BLaER1 treated with 17β-estradiol and CSF1 and Interleukin-3, amounts not matched to agents 10 nM and 100 nM (cell line): ENCODE measurements at regions not wholly inside any gene's neighbourhood (a gene's known extent, or its start where the extent isn't known, plus 50 kb on each side); places are given as distances from the start of the nearest gene placed in this dataset.
"Not testable (repeated sequence)": the region's sequence is repeated elsewhere in the genome, so short reads cannot be mapped to it uniquely, and the experiment has no call there.

ENCODE experiments used
- H3K27ac ChIP-seq, 11 experiments: shearing (Covaris generic); formaldehyde crosslinking; 2 replicates each; pipeline ENCODE4 v1.8.1; 2022
- H3K27me3 ChIP-seq, 11 experiments: shearing (Covaris generic); formaldehyde crosslinking; 2 replicates each; pipeline ENCODE4 v1.8.1; 2022
- H3K36me3 ChIP-seq, 11 experiments: shearing (Covaris generic); formaldehyde crosslinking; 2 replicates each; pipeline ENCODE4 v1.8.1; 2022
- H3K4me1 ChIP-seq, 10 experiments: shearing (Covaris generic); formaldehyde crosslinking; 2 replicates each; pipeline ENCODE4 v1.8.1; 2022
- H3K4me2 ChIP-seq, 11 experiments: shearing (Covaris generic); formaldehyde crosslinking; 2 replicates each; pipeline ENCODE4 v1.8.1; 2022
- H3K4me3 ChIP-seq, 10 experiments: shearing (Covaris generic); formaldehyde crosslinking; 2 replicates each; pipeline ENCODE4 v1.8.1; 2022
- H3K9ac ChIP-seq, 11 experiments: shearing (Covaris generic); formaldehyde crosslinking; 2 replicates each; pipeline ENCODE4 v1.8.1; 2022
- H3K9me3 ChIP-seq, 11 experiments: shearing (Covaris generic); formaldehyde crosslinking; replicated peaks in 1 of 11; 2 replicates each; pipeline ENCODE4 v1.8.1; 2022
- H4K20me1 ChIP-seq, 11 experiments: shearing (Covaris generic); formaldehyde crosslinking; 2 replicates each; pipeline ENCODE4 v1.8.1; 2022
- Cebpa-rat ChIP-seq, 11 experiments: shearing (Covaris generic); IDR thresholded peaks; 2 replicates each; pipeline ENCODE4 v1.8.1; 2022

DNA sequence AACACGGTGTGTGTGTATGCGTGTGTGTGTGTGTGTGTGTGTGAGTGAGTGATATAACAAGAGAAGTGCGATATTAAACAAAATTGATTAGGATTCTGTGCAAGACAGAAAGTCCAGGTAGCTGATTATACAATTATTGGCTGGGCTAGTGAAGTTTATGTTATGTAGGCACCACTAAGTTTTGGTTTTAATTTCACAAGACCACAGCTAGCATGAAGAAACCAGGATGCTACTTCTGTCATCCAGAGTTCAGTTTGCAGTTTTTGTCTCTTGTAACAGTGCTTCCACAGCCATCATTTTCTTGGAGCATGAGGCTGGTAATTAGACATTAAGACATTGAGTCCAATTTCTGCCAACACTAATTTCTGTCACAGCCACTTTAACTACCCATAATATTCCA lies 1590.2 kb upstream of the B3GALT2 start:
- no peaks in the 10 kb centered on the region for H3K36me3 ChIP-seq
- H3K4me2 ChIP-seq: no peak overlapping the region

DNA sequence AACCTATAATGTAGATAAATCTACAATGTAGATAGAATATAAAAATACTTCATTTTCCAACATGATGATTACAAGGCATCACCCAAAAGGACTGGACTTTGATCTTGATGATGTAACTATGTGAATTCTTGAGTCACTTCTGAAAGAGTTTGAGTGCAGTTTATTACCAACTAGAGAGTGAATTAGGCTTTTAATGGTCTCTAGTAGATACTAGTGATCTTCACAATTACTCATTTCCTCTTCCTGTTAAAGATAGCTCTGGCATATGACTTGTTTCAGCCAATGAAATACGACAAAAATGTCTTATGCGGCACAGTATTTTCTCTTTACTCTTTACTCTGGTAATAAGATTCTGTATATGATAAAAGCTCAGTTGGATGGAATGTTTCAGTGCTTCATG lies 1588.1 kb upstream of the B3GALT2 start:
- no peak for TF ChIP-seq Cebpa-rat (IDR thresholded peaks at IDR 0.05)
- H3K27ac ChIP-seq: no peak overlapping the region
- peaks cover 0 to 2% (median 0%) of the 10 kb centered on the region in 11 experiments; a peak in 1 of 22 replicates for H3K9me3 ChIP-seq
- H3K4me1 ChIP-seq: no peaks in the 10 kb centered on the region
- no peak overlapping the region for H3K9ac ChIP-seq
- no peaks in the 10 kb centered on the region for H3K36me3 ChIP-seq
- no peak overlapping the region for H3K4me2 ChIP-seq
- no peaks in the 10 kb centered on the region for H3K27me3 ChIP-seq
- H4K20me1 ChIP-seq: no peaks in the 10 kb centered on the region
- no peak overlapping the region for H3K4me3 ChIP-seq

More for the DNA sequence above, 1590.2 kb upstream of the B3GALT2 start:
- H4K20me1 ChIP-seq: no peaks in the 10 kb centered on the region
- no peak for TF ChIP-seq Cebpa-rat (IDR thresholded peaks at IDR 0.05)
- no peak overlapping the region for H3K9ac ChIP-seq
- no peak overlapping the region for H3K27ac ChIP-seq
- peaks cover 0 to 7% (median 0%) of the 10 kb centered on the region in 11 experiments; a peak in 1 of 22 replicates for H3K9me3 ChIP-seq
- H3K4me1 ChIP-seq: no peaks in the 10 kb centered on the region
- no peak overlapping the region for H3K4me3 ChIP-seq
- H3K27me3 ChIP-seq: no peaks in the 10 kb centered on the region

DNA sequence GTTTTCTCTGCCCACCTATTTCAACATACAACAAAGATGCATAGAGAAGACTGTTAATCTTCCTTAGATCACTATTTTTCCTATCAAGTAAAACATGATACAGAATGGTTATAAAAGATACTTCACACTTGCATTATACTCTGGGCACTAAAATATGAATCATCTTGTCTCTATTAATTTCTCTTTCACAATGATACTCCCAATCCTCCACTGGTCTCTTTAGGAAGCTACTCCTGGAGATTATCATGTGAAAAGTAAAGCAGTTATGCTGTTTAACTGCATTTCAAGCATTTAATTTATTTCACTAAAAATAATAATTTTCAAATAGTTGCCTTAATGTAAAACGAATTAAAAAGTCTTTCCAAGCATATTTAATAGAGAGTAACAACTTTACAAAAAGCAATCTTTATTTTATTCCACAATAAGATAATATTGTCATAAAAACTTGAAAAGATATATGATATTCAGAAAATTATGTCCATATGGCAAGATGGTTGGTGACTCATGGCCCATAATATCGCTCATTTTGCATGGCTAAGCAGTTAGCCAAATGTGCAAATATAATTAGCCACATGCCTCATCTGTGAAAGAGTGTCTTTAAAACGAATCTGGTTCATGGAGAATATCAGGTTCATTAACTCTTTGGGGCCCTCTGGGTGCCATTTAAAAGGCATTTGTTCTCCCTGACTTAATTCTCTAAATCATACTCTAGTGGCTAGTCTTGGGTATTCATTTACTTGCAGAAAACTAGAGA lies 1569.0 kb upstream of the B3GALT2 start:
- TF ChIP-seq Cebpa-rat (IDR thresholded peaks at IDR 0.05): no peak
- H3K9me3 ChIP-seq: peaks cover 0 to 9% (median 0%) of the 10 kb centered on the region in 11 experiments; a peak in 4 of 22 replicates
- peaks cover 0 to 9% (median 6%) of the 10 kb centered on the region in 10 experiments; a peak in 10 of 20 replicates for H3K4me1 ChIP-seq
- H3K27ac ChIP-seq: no peak overlapping the region
- H4K20me1 ChIP-seq: no peaks in the 10 kb centered on the region
- peak overlapping the region in 1 of 11 experiments; percentile 24; a peak in 1 of 22 replicates for H3K4me2 ChIP-seq
- H3K9ac ChIP-seq: no peak overlapping the region
- no peaks in the 10 kb centered on the region for H3K36me3 ChIP-seq
- H3K4me3 ChIP-seq: no peak overlapping the region
- H3K27me3 ChIP-seq: no peaks in the 10 kb centered on the region

DNA sequence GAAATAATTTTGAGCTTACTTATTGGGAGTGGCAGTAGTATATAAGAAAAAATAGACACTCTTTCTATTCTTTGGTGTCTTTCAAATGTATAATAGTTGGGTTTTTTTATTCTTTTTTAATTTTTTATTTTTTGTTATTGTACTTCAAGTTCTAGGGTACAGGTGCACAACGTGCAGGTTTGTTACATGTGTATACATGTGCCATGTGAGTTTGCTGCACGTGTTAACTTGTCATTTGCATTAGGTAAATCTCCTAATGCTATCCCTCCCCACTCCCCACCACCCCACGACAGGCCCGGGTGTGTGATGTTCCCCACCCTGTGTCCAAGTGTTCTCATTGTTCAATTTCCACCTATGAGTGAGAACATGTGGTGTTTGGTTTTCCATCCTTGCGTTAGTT lies 1552.4 kb upstream of the B3GALT2 start:
- H3K9ac ChIP-seq, H3K4me3 ChIP-seq, H4K20me1 ChIP-seq, H3K36me3 ChIP-seq, H3K27me3 ChIP-seq, H3K4me1 ChIP-seq, H3K27ac ChIP-seq, H3K4me2 ChIP-seq, H3K9me3 ChIP-seq: not testable (repeated sequence)

DNA sequence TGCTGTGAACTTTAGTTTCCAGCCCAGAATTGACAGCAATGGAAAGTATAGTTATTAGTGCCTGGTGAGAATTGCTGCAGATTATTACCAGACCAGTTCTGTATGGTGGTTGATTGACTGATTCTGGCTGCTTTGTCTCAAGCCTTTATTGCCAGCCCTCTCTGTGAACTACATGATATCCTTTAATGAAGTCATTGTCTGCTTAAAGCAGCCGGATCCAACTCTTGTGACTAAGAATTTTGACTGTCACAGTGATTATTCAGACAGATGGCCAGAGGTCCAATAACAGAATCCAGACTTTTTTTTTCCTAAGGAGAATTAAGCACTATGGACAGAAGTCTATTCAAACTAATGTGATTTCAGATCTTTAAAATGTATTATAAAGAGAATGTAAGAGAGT lies 1548.6 kb upstream of the B3GALT2 start:
- Histone ChIP-seq H3K36me3 (no peaks in the 10 kb centered on the region), H4K20me1 (no peaks in the 10 kb centered on the region), H3K9me3 (no peaks in the 10 kb centered on the region), H3K4me2 (no peak overlapping the region), H3K27ac (no peak overlapping the region), H3K4me1 (peaks cover 0 to 2% (median 0%) of the 10 kb centered on the region in 10 experiments; a peak in 1 of 20 replicates), H3K27me3 (no peaks in the 10 kb centered on the region), H3K4me3 (no peak overlapping the region), H3K9ac (no peak overlapping the region)
- TF ChIP-seq Cebpa-rat (IDR thresholded peaks at IDR 0.05): no peak

DNA sequence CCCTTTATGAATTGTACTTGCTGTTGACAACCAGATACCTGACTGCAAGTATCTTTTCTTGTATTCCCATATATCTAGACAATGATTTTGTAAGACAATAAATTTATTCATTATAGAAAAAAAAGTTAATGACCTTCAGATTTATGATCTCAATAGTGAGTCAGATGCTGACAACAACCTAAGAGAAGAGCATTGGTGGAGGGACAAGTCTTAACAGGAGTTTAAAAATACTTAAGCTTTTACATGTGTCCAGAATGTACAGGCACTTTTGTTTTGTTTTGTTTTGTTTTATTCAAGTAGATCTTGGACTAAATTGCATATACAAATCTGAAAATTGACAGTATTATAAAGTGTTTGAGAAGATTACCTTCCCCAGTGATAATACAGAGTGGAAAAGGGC lies 1544.6 kb upstream of the B3GALT2 start:
- no peak overlapping the region for H3K4me3 ChIP-seq
- no peak overlapping the region for H3K27ac ChIP-seq
- H3K9ac ChIP-seq: no peak overlapping the region
- no peak overlapping the region for H3K4me2 ChIP-seq
- no peak for TF ChIP-seq Cebpa-rat (IDR thresholded peaks at IDR 0.05)
- no peaks in the 10 kb centered on the region for H3K9me3 ChIP-seq
- H4K20me1 ChIP-seq: no peaks in the 10 kb centered on the region
- H3K27me3 ChIP-seq: no peaks in the 10 kb centered on the region
- H3K36me3 ChIP-seq: no peaks in the 10 kb centered on the region
- peaks cover 0 to 12% (median 0%) of the 10 kb centered on the region in 10 experiments; a peak in 4 of 20 replicates for H3K4me1 ChIP-seq

DNA sequence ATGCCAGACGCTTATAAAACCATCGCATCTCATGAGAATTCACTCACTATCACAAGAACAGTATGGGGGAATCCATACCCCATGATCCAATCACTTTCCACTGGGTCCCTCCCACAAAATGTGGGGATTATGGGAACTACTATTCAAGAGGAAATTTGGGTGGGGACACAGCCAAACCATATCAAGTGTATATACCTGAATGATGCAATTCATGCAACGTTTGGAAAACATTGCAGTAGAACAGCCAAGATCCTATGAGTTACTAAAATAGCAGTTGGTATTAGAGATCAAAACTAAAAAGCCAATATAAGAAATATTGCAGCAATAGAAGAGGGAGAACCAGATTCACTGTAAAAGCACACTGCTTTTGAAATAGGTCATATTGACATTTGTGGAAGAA lies 1543.9 kb upstream of the B3GALT2 start:
- Histone ChIP-seq H3K4me2 (no peak overlapping the region), H4K20me1 (no peaks in the 10 kb centered on the region), H3K4me1 (peaks cover 0 to 12% (median 0%) of the 10 kb centered on the region in 10 experiments; a peak in 4 of 20 replicates), H3K36me3 (no peaks in the 10 kb centered on the region), H3K9ac (no peak overlapping the region), H3K4me3 (no peak overlapping the region), H3K27me3 (no peaks in the 10 kb centered on the region), H3K9me3 (no peaks in the 10 kb centered on the region), H3K27ac (no peak overlapping the region)
- TF ChIP-seq Cebpa-rat (IDR thresholded peaks at IDR 0.05): no peak

DNA sequence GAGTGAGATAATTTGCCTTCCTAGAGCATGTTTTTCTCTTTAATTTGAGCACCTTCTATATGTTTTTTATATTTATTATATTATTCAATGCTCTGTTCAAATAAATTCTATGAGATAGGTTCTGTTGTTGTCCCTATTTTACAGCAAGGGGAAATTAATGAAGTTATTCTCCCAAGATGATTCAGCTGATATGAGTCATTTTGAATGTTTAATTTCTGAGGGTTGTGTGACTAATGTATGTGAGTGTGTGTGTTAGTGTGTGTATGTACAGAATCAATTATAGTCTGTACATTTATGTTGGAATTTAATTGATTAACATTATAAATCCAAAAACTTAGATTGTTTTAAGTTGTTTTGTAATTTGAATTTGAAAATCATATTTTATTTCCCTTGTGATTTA lies 1536.7 kb upstream of the B3GALT2 start:
- H3K27ac ChIP-seq: no peak overlapping the region
- no peak overlapping the region for H3K4me2 ChIP-seq
- no peaks in the 10 kb centered on the region for H3K27me3 ChIP-seq
- H3K9me3 ChIP-seq: no peaks in the 10 kb centered on the region
- H3K4me3 ChIP-seq: no peak overlapping the region
- no peak overlapping the region for H3K9ac ChIP-seq
- peaks cover 0 to 8% (median 0%) of the 10 kb centered on the region in 10 experiments; a peak in 2 of 20 replicates for H3K4me1 ChIP-seq
- no peak for TF ChIP-seq Cebpa-rat (IDR thresholded peaks at IDR 0.05)
- no peaks in the 10 kb centered on the region for H4K20me1 ChIP-seq
- no peaks in the 10 kb centered on the region for H3K36me3 ChIP-seq

DNA sequence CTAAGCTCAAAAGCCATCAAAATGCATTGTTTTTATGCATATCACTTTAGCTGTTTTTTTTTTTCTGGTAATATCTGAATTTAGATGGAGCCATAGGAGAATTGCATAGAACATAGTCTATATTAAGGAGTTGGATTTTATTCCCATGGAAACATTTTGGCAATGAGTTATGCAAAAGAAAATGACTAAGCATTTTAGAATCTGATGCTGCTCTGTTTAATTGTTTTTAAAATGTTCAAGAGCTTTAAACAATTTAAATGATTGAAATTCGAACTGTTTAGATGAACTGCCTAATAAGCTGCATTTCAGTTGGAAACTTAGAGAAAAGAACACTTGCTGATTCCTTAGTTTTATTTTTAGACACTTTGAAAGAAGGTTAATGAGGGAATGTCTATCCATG lies 1531.5 kb upstream of the B3GALT2 start:
- no peak overlapping the region for H3K4me3 ChIP-seq
- H3K27me3 ChIP-seq: no peaks in the 10 kb centered on the region
- no peaks in the 10 kb centered on the region for H3K9me3 ChIP-seq
- H3K36me3 ChIP-seq: no peaks in the 10 kb centered on the region
- H4K20me1 ChIP-seq: no peaks in the 10 kb centered on the region
- no peak overlapping the region for H3K9ac ChIP-seq
- no peak overlapping the region for H3K4me2 ChIP-seq
- TF ChIP-seq Cebpa-rat (IDR thresholded peaks at IDR 0.05): no peak
- H3K27ac ChIP-seq: no peak overlapping the region
- H3K4me1 ChIP-seq: peaks cover 0 to 8% (median 0%) of the 10 kb centered on the region in 10 experiments; a peak in 2 of 20 replicates

DNA sequence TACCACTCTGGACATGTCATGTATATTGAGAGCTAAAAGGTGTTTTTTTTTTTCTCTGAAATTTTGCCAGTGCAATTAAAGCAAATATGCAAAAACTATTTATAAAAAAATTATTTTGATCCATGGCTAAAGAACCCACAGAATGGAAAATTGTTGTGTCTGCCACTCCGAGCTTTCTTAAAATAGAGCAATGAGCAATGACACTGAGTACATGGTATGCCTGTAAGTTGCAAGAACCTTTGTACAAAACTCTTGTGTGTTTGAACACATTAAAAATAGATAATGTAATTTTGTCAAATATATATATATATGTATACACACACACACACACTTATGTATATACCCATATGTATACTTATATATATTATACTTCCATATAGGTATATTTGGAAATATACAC lies 1530.9 kb upstream of the B3GALT2 start:
- Histone ChIP-seq H3K4me3 (no peak overlapping the region), H4K20me1 (no peaks in the 10 kb centered on the region), H3K27me3 (no peaks in the 10 kb centered on the region), H3K27ac (no peak overlapping the region), H3K9ac (no peak overlapping the region), H3K36me3 (no peaks in the 10 kb centered on the region), H3K9me3 (no peaks in the 10 kb centered on the region), H3K4me1 (peaks cover 0 to 8% (median 0%) of the 10 kb centered on the region in 10 experiments; a peak in 2 of 20 replicates), H3K4me2 (no peak overlapping the region)
- TF ChIP-seq Cebpa-rat (IDR thresholded peaks at IDR 0.05): no peak
